Effector memory CD4-positive, alpha-beta T cell (primary cell): ENCODE measurements at regions not wholly inside any gene's neighbourhood (a gene's known extent, or its start where the extent isn't known, plus 50 kb on each side); places are given as distances from the start of the nearest gene placed in this dataset.

ENCODE experiments used
- DNase-seq, 3 donors: peaks; one replicate each; pipeline ENCODE4 v3.0.0-alpha.2; 2020
- H3K27ac ChIP-seq: 2 replicates; pipeline ENCODE4 v1.7.0; 2013; ENCODE audit warnings: mild to moderate bottlenecking, low read length, moderate library complexity; ENCODE audit not compliant: insufficient read depth, poor library complexity, severe bottlenecking
- H3K27me3 ChIP-seq: replicated peaks from 2 replicates; pipeline ENCODE4 v1.7.0; 2013; ENCODE audit warnings: mild to moderate bottlenecking, low read length; ENCODE audit not compliant: insufficient read depth, control insufficient read depth, poor library complexity, severe bottlenecking
- H3K36me3 ChIP-seq: 2 replicates; pipeline ENCODE4 v1.7.0; 2013; ENCODE audit warnings: mild to moderate bottlenecking, low read length, moderate library complexity; ENCODE audit not compliant: control insufficient read depth, insufficient read depth
- H3K4me1 ChIP-seq: 2 replicates; pipeline ENCODE4 v1.7.0; 2013; ENCODE audit warnings: low read length, mild to moderate bottlenecking; ENCODE audit not compliant: control insufficient read depth, insufficient read depth, poor library complexity, severe bottlenecking
- H3K4me3 ChIP-seq: 2 replicates; pipeline ENCODE4 v1.7.0; 2013; ENCODE audit warnings: low read length, low read depth, mild to moderate bottlenecking; ENCODE audit not compliant: insufficient read depth, poor library complexity, severe bottlenecking
- H3K9me3 ChIP-seq: 2 replicates; pipeline ENCODE4 v1.7.0; 2013; ENCODE audit warnings: mild to moderate bottlenecking, low read length, moderate library complexity; ENCODE audit not compliant: control insufficient read depth

DNA sequence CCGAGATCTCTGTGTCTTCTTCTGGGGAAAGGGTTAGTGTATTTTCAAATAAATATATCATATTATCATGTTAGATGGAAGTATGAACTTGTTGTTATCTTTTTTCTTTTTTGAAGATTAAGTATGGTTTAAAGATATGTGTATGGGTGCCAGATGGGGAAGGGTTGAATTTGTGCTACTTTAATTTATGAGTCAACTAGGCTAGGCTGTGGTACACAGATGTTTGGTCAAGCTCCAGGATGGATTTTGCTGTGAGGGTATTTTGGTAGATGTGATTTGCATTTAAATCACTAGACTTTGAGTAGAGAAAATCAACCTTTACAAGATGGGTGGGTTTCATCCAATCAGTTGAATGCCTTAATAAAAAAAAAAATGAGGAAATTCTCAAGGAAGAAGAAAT is 886.6 kb upstream of the ADGRB3 start:
- Histone ChIP-seq H3K4me1 (no peaks in the 10 kb centered on the region), H3K9me3 (no peaks in the 10 kb centered on the region), H3K27me3 (no peaks in the 10 kb centered on the region), H3K27ac (no peak overlapping the region), H3K4me3 (no peak overlapping the region), H3K36me3 (no peaks in the 10 kb centered on the region)
- no peak for DNase-seq

DNA sequence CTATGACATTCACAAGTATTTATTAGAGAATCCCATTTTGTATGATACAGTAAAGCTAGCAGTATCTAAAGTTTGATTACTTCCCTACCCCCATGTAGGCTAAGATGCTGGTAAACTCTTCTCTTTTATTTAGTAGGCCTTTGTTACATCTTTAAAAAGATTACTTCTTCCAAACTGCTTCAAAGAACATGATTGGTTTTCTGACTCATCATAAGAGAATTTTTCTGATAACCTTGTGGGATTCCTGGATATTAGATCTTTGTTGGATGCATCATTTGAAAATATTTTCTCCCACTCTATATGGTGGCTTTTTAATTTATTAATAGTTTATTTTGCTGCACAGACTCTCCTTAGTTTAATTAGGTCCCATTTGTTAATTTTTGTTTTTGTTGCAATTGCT is 898.3 kb upstream of the ADGRB3 start:
- DNase-seq, result no peak
- H3K27me3 ChIP-seq, result no peaks in the 10 kb centered on the region
- H3K27ac ChIP-seq, result no peak overlapping the region
- H3K4me1 ChIP-seq, result no peaks in the 10 kb centered on the region
- H3K9me3 ChIP-seq, result no peaks in the 10 kb centered on the region
- H3K4me3 ChIP-seq, result no peak overlapping the region
- no peaks in the 10 kb centered on the region for H3K36me3 ChIP-seq

DNA sequence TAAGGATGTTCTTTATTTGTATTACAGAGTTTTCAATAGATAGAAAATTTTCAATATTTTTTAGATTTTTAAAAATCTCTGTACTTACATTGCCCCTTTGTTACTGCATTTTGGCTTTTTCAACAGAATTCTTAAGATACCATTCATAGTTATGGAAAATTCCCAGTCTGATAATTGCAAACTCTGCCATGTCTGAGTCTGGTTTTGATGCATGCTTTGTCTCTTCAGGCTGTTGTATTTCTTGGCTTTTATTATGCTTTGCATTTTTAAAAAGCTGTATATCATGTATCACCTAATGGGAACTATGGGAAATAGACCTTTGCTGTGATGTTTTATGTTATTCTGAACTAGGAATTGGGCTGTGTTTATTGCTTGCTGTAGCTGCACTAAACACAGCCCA is 898.9 kb upstream of the ADGRB3 start:
- no peak overlapping the region for H3K4me3 ChIP-seq
- H3K36me3 ChIP-seq, result no peaks in the 10 kb centered on the region
- no peaks in the 10 kb centered on the region for H3K27me3 ChIP-seq
- no peaks in the 10 kb centered on the region for H3K4me1 ChIP-seq
- no peaks in the 10 kb centered on the region for H3K9me3 ChIP-seq
- H3K27ac ChIP-seq, result no peak overlapping the region
- DNase-seq, result no peak

DNA sequence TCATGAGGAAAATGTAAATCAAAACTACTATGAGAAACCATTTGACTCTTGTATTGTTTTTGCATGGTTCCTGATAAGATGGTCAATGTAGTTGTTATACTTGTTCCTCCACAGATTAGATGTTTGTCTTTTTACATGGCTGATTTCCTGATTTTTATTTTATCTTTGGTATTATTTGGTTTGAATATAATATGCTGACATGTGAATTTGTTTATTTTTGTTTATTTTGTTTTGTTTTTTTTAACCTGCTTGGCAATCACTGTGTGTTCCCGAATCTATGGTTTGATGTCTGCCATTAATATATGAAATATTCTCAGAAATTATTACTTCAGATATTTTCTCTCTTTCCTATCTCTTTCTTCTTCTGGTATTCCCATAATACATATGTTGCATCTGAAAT is 899.5 kb upstream of the ADGRB3 start:
- Histone ChIP-seq H3K27me3 (no peaks in the 10 kb centered on the region), H3K27ac (no peak overlapping the region)

DNA sequence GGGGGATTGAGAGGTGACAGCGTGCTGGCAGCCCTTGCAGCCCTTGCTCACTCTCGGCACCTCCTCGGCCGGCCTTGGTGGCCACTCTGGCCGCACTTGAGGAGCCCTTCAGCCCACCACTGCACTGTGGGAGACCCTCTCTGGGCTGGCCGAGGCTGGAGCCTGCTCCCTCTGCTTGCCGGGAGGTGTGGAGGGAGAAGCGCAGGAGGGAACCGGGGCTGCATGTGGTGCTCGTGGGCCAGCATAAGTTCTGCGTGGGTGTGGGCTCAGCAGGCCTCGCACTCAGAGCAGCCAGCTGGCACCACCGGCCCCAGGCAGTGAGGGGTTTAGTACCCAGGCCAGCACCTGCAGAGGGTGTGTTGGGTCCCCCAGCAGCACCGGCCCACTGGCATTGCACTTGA is 912.2 kb upstream of the ADGRB3 start:
- Histone ChIP-seq H3K4me3 (no peak overlapping the region), H3K27me3 (no peaks in the 10 kb centered on the region), H3K9me3 (no peaks in the 10 kb centered on the region), H3K27ac (no peak overlapping the region), H3K4me1 (no peaks in the 10 kb centered on the region), H3K36me3 (no peaks in the 10 kb centered on the region)
- no peak for DNase-seq

More for the DNA sequence above, 899.5 kb upstream of the ADGRB3 start:
- H3K9me3 ChIP-seq, result no peaks in the 10 kb centered on the region
- no peaks in the 10 kb centered on the region for H3K36me3 ChIP-seq
- no peak for DNase-seq
- H3K4me3 ChIP-seq, result no peak overlapping the region
- no peaks in the 10 kb centered on the region for H3K4me1 ChIP-seq

DNA sequence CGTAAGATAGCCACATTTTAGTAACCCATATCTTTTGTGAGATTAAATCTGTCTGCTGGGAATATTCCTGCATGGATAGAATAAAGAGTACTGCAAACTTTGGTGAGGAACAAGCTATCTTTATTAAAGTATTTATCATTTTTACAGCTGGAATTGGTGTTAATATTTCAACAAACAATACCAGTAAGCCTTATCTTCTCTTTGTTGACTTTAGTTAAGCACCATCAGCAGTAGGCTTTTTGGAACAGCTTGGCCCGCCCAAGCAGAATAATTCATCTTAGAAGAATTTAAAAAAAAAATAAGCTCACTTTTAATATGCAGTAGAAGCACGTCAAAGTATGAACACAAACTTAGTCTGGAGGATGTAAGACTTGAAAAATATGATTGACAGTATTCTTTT is 917.8 kb upstream of the ADGRB3 start:
- H3K4me1 ChIP-seq, result no peaks in the 10 kb centered on the region
- DNase-seq, result no peak
- H3K9me3 ChIP-seq, result peaks cover 4% of the 10 kb centered on the region
- no peaks in the 10 kb centered on the region for H3K36me3 ChIP-seq
- no peak overlapping the region for H3K27ac ChIP-seq
- H3K4me3 ChIP-seq, result no peak overlapping the region
- no peaks in the 10 kb centered on the region for H3K27me3 ChIP-seq

DNA sequence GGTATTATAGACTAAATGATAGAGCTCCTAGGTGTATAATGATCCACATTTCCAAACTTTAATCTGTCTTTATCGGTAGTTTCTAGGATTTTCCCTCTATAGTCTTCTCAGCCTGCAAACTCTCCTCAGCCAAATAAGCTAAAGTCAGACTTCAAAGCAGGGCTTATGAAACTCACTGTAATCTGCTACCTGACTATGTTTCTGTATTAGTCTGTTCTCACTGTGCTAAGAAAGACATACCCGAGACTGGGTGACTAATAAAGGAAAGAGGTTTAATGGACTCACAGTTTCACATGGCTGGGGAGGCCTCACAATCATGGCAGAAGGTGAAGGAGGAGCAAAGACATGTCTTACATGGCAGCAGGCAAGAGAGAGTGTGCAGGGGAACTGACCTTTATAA is 928.7 kb upstream of the ADGRB3 start:
- Histone ChIP-seq H3K9me3 (no peaks in the 10 kb centered on the region), H3K4me1 (no peaks in the 10 kb centered on the region), H3K4me3 (no peak overlapping the region), H3K27ac (no peak overlapping the region), H3K36me3 (no peaks in the 10 kb centered on the region), H3K27me3 (no peaks in the 10 kb centered on the region)
- DNase-seq, result no peak

DNA sequence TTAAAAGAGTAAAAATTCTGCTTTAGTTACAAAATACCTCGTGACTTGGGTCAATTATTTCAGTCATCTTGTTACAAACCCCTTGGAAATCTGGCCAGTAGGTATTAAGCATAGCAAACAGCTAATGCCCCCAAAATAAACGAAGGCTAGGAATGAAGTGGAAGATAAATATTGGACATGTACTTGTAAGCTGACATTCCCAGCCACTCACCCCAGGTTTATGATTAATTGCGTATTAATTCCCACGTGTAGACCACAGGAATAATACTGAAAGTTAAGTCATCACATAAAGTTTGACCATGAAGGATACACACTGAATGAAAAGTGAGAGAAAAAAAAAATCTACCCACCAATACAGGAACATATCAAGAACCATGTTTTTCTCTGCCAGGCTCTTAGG is 936.5 kb upstream of the ADGRB3 start:
- no peak overlapping the region for H3K4me3 ChIP-seq
- no peaks in the 10 kb centered on the region for H3K36me3 ChIP-seq
- DNase-seq, result no peak
- H3K27me3 ChIP-seq, result no peaks in the 10 kb centered on the region
- no peak overlapping the region for H3K27ac ChIP-seq
- H3K9me3 ChIP-seq, result no peaks in the 10 kb centered on the region
- no peaks in the 10 kb centered on the region for H3K4me1 ChIP-seq

DNA sequence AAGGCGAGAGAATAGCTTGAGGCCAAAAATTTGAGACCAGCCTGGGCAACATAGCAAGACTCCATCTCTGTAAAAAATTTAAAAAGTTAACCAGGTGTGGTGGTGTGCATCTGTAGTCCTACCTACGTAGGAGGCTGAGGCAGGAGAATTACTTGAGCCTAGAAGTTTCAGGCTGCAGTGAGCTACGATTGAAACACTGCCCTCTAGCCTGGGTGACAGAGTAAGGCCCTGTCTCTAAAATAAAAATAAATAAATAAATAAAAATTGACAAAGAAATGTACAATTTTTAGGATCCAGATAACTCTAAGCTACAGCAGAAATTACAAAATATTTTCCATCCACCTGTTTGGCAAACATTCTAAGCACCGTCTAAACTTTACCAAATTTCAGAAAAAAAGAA is 941.0 kb upstream of the ADGRB3 start:
- no peaks in the 10 kb centered on the region for H3K4me1 ChIP-seq
- H3K9me3 ChIP-seq, result no peaks in the 10 kb centered on the region
- no peak overlapping the region for H3K27ac ChIP-seq
- no peaks in the 10 kb centered on the region for H3K36me3 ChIP-seq
- DNase-seq, result no peak
- H3K4me3 ChIP-seq, result no peak overlapping the region
- no peaks in the 10 kb centered on the region for H3K27me3 ChIP-seq

DNA sequence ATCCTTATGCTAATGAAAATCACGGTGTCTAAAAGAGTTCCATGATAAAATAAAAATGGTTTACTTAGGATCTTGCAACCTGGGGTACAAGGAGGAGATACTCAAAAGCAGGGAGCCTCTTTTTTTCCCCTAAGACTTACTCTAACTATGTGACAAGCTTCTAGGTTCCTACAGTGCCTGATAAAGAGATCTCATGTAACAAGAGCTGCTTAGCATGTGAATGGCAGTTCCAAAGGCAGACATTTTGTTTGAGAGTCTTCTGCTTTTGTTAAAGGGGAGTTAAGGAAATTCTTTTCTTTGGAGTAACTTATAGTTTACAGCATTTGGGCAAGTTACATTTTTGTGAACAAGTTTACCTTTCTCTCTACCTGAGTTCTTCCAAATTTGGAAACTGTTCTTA is 945.8 kb upstream of the ADGRB3 start:
- no peaks in the 10 kb centered on the region for H3K27me3 ChIP-seq
- no peaks in the 10 kb centered on the region for H3K4me1 ChIP-seq
- no peak for DNase-seq
- no peaks in the 10 kb centered on the region for H3K9me3 ChIP-seq
- no peak overlapping the region for H3K4me3 ChIP-seq
- H3K27ac ChIP-seq, result no peak overlapping the region
- no peaks in the 10 kb centered on the region for H3K36me3 ChIP-seq

DNA sequence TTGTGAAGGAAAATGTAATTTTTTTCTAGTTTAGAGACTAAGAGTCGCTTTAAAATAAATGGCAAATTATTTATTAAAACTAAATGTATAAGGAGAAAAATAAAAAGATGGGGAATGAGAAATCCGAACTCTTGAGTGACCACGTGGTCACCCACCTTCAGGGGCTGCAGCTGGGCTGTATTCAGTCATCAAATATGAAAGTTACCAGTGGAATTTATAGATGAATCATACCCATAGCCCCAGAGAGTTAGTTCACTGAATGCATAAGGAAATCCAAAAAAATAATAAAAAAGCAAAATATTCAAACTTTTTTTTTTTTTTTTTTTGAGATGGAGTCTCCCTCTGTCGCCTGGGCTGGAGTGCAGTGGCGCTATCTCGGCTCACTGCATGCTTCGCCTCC is 947.7 kb upstream of the ADGRB3 start:
- no peak for DNase-seq
- no peaks in the 10 kb centered on the region for H3K4me1 ChIP-seq
- H3K36me3 ChIP-seq, result no peaks in the 10 kb centered on the region
- H3K27ac ChIP-seq, result no peak overlapping the region
- H3K9me3 ChIP-seq, result no peaks in the 10 kb centered on the region
- no peaks in the 10 kb centered on the region for H3K27me3 ChIP-seq
- H3K4me3 ChIP-seq, result no peak overlapping the region
